HG03571 (cell line): ENCODE measurements at regions not wholly inside any gene's neighbourhood (a gene's known extent, or its start where the extent isn't known, plus 50 kb on each side); places are given as distances from the start of the nearest gene placed in this dataset.

Source experiments
- ATAC-seq: cut with Tn5 transposase; IDR thresholded peaks from one replicate; pipeline ENCODE4 v1.9.1; 2021; ENCODE audit not compliant: unreplicated experiment

- ATAC-seq, result no peak
Measured at GRCh38 chr9:20135119-20135697, 346.4 kb upstream of the SLC24A2 start.

- no peak for ATAC-seq
Measured at GRCh38 chr9:20125727-20126126, 336.9 kb upstream of the SLC24A2 start.

- ATAC-seq, result no peak
Measured at GRCh38 chr9:20119566-20119965, 330.7 kb upstream of the SLC24A2 start.

DNA sequence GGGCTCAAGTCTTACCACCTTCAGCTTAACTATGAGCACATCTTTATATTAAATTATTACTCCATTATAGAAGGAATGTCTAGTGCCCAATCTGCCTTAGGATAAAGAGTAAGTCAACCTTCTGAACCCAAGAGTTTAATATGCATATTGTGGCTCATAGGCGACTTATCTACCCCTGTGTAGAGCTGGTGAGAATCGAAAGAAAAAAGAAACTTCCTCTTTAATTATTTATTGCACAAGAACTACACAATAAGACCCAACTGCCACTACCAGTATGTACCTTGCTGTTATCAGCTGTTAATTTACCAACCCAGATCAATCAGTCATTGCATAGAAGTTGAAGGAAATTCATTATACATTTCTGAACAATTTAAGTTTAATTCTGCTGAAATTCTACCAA is 329.1 kb upstream of the SLC24A2 start:
- no peak for ATAC-seq

GRCh38 chr9:20117482-20117881 is 328.6 kb upstream of the SLC24A2 start:
- ATAC-seq, result no peak

DNA sequence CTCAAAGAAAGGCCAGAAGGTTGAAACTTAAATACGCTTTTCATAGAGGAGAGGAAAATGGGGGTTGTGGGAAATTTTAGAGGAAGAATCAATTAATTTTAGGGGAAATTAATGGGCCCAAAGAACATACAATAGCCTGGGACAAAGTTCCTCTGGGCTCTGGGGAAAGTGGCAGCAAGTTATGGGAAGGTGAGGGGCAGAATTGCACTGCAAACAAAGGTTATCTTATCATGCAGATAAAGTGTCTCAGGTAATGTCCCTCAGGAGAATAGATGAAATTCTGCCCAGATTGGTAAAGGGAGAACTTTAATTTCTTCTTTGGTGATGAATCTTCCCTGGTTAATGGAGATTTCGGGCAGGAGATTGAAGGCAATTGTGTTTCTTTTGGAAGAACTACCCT is 326.1 kb upstream of the SLC24A2 start:
- no peak for ATAC-seq

DNA sequence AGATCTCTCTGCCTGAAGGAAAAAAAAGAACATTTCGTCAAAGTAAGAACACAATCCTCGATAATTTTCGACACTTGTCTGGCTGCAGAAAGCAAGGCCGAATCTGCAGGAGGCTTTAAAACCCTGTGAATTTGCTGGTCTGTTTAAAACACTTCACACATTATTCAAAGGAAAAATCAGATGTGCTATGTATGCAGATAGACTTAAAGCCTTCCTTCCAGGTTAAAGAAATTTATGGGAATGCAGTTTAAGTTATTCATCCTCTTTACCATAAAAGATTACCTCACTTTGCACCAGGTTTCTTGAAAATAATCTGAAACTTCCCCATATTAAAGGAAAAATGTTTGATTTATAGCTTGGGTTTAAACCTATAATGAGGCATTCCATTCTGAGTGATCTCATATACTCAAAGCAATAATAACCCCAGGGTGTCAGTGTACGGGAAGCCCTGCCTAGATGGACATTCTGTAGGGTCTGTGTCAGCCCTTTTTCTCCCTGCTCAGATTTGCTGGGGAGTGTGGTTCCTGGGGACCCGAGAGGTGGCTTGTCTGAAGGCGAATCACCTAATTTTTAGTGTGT is 323.5 kb upstream of the SLC24A2 start:
- ATAC-seq, result no peak

DNA sequence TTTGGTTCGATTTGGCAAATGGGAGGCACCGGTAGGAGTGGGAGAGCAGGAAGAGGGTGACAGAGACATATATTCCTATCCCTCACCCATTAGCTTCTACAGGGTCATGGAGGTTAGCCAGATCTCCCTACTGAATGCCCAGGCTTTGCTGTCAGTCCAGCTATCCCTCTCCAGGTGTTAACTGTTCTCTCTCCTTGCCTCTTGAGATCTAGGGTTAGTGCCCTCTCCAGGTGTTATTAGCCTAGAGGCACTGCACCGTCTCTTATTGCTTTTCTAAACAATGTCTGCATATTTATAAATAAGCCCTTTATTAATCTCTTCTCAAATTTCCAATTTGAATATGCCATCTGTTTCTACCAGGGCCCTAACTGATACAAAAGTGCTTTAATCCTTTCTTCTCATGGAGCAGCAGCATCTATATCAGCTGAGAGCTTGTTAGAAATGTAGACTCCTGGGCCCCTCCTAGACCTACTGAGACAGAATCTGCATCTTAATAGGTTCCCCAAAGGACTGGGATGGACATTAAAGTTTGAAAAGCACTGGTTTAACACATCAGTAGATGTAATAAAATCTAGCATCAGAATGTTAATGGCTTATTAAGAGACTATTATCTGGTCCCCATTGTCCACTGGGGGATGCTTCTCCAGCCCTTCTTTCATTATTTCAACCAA is 322.5 kb upstream of the SLC24A2 start:
- ATAC-seq, result no peak

DNA sequence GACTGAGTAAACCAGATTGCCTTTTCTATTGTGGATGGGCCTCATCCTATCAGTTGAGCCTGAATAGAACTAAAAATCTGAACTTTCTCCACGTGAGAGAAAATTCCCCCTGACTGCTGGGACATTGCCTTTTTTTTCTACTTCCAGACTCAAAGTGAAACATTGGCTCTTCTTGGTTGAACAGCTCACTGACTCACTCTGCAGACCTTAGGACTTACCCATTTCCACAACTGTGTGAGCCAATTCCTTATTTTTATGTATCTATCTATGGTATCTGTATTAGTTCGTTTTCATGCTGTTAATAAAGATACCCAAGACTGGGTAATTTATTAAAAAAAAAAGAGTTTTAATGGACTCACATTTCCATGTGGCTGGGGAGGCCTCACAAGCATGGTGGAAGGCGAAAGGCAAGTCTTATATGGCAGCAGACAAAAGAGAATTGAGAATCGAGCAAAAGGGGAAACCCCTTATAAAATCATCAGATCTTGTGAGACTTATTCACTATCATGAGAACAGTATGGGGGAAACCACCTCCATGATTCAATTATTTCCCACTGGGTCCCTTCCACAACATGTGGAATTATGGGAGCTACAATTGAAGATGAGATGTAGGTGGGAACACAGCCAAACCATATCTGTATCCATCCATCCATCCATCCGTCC is 306.7 kb upstream of the SLC24A2 start:
- ATAC-seq, result no peak

DNA sequence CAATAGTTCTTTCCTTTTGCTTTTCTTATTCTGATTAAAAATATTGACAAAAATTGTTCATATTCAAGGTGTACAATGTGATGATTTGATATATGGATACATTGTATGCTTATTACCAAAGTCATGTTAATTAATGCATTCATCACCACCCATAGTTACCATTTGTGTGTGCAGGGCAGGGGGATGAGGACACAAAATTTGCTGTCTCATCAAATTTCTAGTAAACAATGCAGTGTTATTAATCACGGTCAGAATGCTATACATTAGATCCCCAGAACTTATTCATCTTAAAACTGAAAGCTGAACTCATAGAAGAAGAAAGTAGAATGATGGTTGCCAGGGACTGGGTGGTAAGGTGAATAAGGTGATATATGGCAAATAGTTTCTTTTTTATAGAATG is 303.7 kb upstream of the SLC24A2 start:
- ATAC-seq, result no peak

DNA sequence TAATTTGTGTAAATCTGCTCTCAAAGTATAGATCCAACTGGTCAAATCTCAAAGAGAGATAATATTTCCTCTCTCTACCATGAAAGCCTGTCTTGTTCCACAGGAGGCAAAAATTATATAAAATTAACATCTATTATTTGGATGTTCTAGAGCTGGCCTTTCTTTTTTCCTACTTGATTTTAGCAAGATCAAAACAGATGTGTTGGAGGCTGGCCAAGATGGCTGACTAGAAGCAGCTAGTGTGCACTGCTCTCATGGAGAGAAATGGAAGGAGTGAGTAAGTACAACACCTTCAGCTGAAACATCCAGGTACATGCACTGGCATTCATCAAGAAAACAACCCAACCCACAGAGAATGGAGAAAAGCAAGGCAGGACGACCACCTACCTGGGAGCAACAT is 298.6 kb upstream of the SLC24A2 start:
- ATAC-seq, result no peak

DNA sequence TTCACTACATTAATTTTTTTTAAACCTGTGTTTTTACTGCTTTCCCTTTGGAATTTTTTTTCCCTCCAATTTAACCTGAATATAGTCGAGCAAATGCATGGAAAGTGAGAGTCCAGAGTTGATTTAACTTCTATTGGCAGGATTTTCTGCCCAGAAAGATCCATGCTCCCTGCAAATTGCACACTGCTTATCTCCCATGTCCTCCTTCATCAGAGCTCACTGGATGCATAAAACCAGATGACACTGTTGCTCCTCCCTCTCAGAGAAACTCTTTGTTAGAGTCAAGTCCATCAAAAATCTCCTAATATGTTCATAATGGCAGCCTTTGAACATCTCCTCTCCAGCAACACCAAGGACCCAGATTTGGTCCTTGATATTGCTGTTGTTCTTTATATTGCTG is 297.0 kb upstream of the SLC24A2 start:
- ATAC-seq, result no peak

- no peak for ATAC-seq
Measured at GRCh38 chr9:20084125-20084524, 295.3 kb upstream of the SLC24A2 start.

GRCh38 chr9:20083390-20083789 is 294.6 kb upstream of the SLC24A2 start:
- no peak for ATAC-seq

GRCh38 chr9:20082831-20083230 is 294.0 kb upstream of the SLC24A2 start:
- ATAC-seq, result no peak

- ATAC-seq, result no peak
Measured at GRCh38 chr9:20082406-20082805, 293.6 kb upstream of the SLC24A2 start.

- ATAC-seq, result no peak
Measured at GRCh38 chr9:20078246-20078645, 289.4 kb upstream of the SLC24A2 start.

- ATAC-seq, result no peak
Measured at GRCh38 chr9:20074291-20074690, 285.5 kb upstream of the SLC24A2 start.

DNA sequence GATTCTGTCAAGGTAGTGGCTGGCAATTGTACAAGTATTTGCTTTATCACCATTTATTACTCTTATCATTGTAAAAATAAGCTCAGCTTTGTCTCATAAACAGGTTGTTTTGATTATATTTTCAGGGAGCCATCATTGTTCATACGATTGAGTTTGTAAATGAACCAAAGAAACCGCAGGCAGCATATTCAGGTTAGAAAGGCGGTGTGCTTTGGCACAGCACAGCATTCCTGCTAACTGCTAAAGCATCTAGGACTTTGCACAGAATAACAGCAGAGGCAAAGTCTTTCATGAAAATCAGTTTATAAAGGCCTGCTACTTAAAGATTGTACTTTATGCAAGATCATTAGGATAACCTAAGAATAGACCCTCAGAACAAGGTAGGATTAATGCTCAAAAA is 281.5 kb upstream of the SLC24A2 start:
- no peak for ATAC-seq

GRCh38 chr9:20065796-20066700 is 277.2 kb upstream of the SLC24A2 start:
- ATAC-seq, result no peak

GRCh38 chr9:20065046-20065445 is 276.2 kb upstream of the SLC24A2 start:
- no peak for ATAC-seq
